Spleen (tissue), 11 donors: ENCODE measurements at regions not wholly inside any gene's neighbourhood (a gene's known extent, or its start where the extent isn't known, plus 50 kb on each side); places are given as distances from the start of the nearest gene placed in this dataset.

Experiments
- DNase-seq: peaks from one replicate; pipeline ENCODE4 v3.0.0-alpha.2; 2020
- H3K27ac ChIP-seq, 8 donors: fragments of 200-600 bp; sonication (generic) in 7 of 8; 1 replicate in 4 of 8; 2 replicates in 4 of 8; pipeline versions ENCODE4 v1.5.0 to v1.8.0; 2016 to 2021; ENCODE audit warnings: inconsistent platforms in 4 of 8, mild to moderate bottlenecking in 4 of 8, moderate library complexity in 1 of 8
- H3K27me3 ChIP-seq, 7 donors: fragments of 200-600 bp; sonication (generic) in 6 of 7; replicated peaks in 1 of 7; 1 replicate in 4 of 7; 2 replicates in 3 of 7; pipeline versions ENCODE4 v1.5.0 to v1.8.0; 2016 to 2021; ENCODE audit warnings: inconsistent platforms in 3 of 7, mild to moderate bottlenecking in 1 of 7
- H3K36me3 ChIP-seq, 6 donors: fragments of 200-600 bp; sonication (generic) in 5 of 6; 1 replicate in 4 of 6; 2 replicates in 2 of 6; pipeline versions ENCODE4 v1.5.0 to v1.8.0; 2016 to 2021; ENCODE audit warnings: inconsistent platforms in 2 of 6
- H3K4me1 ChIP-seq, 6 donors: fragments of 200-600 bp; sonication (generic) in 5 of 6; 1 replicate in 3 of 6; 2 replicates in 3 of 6; pipeline versions ENCODE4 v1.5.0 to v1.8.0; 2016 to 2021; ENCODE audit warnings: inconsistent platforms in 3 of 6
- H3K4me3 ChIP-seq, 8 donors: fragments of 200-600 bp; sonication (generic) in 7 of 8; 1 replicate in 4 of 8; 2 replicates in 4 of 8; pipeline versions ENCODE4 v1.5.0 to v1.8.0; 2016 to 2021; ENCODE audit warnings: inconsistent platforms in 4 of 8, mild to moderate bottlenecking in 4 of 8, moderate library complexity in 2 of 8
- H3K9me3 ChIP-seq, 8 donors: fragments of 200-600 bp; sonication (generic) in 7 of 8; 1 replicate in 4 of 8; 2 replicates in 4 of 8; pipeline versions ENCODE4 v1.5.0 to v1.8.0; 2016 to 2021; ENCODE audit warnings: inconsistent platforms in 4 of 8
- CTCF ChIP-seq, 11 experiments: fragments of 200-600 bp in 7 of 11; fragments of 450-650 bp in 4 of 11; sonication (generic) in 4 of 11; IDR thresholded peaks in 8 of 11; conservative IDR thresholded peaks in 3 of 11; 1 replicate in 7 of 11; 2 replicates in 4 of 11; pipeline versions ENCODE4 v1.4.0 to v1.8.0; 2016 to 2021; ENCODE audit warnings: antibody characterized with exemption in 11 of 11, inconsistent platforms in 4 of 11, mild to moderate bottlenecking in 1 of 11
- POLR2A ChIP-seq, 3 donors: fragments of 450-650 bp; IDR thresholded peaks; one replicate each; pipeline ENCODE4 v1.5.1; 2017; ENCODE audit warnings: antibody characterized with exemption in 3 of 3, mild to moderate bottlenecking in 1 of 3
- POLR2AphosphoS5 ChIP-seq, 3 donors: sonication (generic); formaldehyde crosslinking; IDR thresholded peaks; one replicate each; pipeline ENCODE4 v1.5.1; 2017; ENCODE audit warnings: antibody characterized with exemption in 3 of 3
- WGBS, 5 donors: extraction: QIAGEN DNeasy Blood & Tissue Kit in 3 of 5; methylation state at CpG; one replicate each; pipeline versions ENCODE4 v1.1.5 to v1.1.7; 2013 to 2018; 5-methylcytosine and 5-hydroxymethylcytosine counted together
- intact Hi-C: fragments of 100-400 bp; cut with DNase I; formaldehyde crosslinking; loops from one replicate; pipeline ENCODE4 v1.15.0; 2023; ENCODE audit warnings: low total_unique reads
- donor health status: healthy with polysubstance abuse.
- donor health status: DM: no; HTN: no; CAD: no; lungs with moderate emphysema.
- donor health status: DM: no; HTN: no; CAD: no.
- donor health status: Bipolar disorder and iron deficiency.
- donor health status: healthy.
- donor health status: DM: no; HTN: no; CAD: no.
- donor health status: DM: yes; HTN: yes; CAD: no.

- Histone ChIP-seq H3K4me1 (no peaks in the 10 kb centered on the region), H3K27ac (no peak overlapping the region), H3K36me3 (no peaks in the 10 kb centered on the region), H3K27me3 (peaks cover 0 to 4% (median 0%) of the 10 kb centered on the region in 7 donors), H3K9me3 (no peaks in the 10 kb centered on the region), H3K4me3 (no peak overlapping the region)
- TF ChIP-seq CTCF (IDR thresholded peaks at IDR 0.05 in 8 of 11, conservative IDR thresholded peaks at IDR 0.05 in 3 of 11), result no peak
- TF ChIP-seq POLR2AphosphoS5 (IDR thresholded peaks at IDR 0.05), result no peak
- no peak for TF ChIP-seq POLR2A (IDR thresholded peaks at IDR 0.05)
- 48 to 67% (median 56%) methylated on average over 1 of the region's 1 CpG for WGBS, 5 donors
- DNase-seq, result no peak
- intact Hi-C loops, result no loop called here
Measured at GRCh38 chr5:108515517-108516105, 133.7 kb upstream of the FBXL17 start.

- intact Hi-C loops, result no loop called here
- 84 to 96% (median 89%) methylated on average over 3 of the region's 3 CpGs for WGBS, 5 donors
Measured at GRCh38 chr5:108508979-108509378, 127.1 kb upstream of the FBXL17 start.

GRCh38 chr5:108507631-108508030 lies 125.7 kb upstream of the FBXL17 start:
- H3K27ac ChIP-seq, result no peak overlapping the region
- H3K9me3 ChIP-seq, result no peaks in the 10 kb centered on the region
- H3K36me3 ChIP-seq, result no peaks in the 10 kb centered on the region
- intact Hi-C loops, result no loop called here
- no peak for TF ChIP-seq POLR2A (IDR thresholded peaks at IDR 0.05)
- no peak for TF ChIP-seq POLR2AphosphoS5 (IDR thresholded peaks at IDR 0.05)
- no peak for TF ChIP-seq CTCF (IDR thresholded peaks at IDR 0.05 in 8 of 11, conservative IDR thresholded peaks at IDR 0.05 in 3 of 11)
- H3K4me1 ChIP-seq, result no peaks in the 10 kb centered on the region
- H3K27me3 ChIP-seq, result no peaks in the 10 kb centered on the region
- no peak for DNase-seq
- 78 to 93% (median 91%) methylated on average over 2 of the region's 2 CpGs for WGBS, 5 donors
- no peak overlapping the region for H3K4me3 ChIP-seq

More at GRCh38 chr5:108508979-108509378, 127.1 kb upstream of the FBXL17 start:
- Histone ChIP-seq H3K4me3 (no peak overlapping the region), H3K9me3 (no peaks in the 10 kb centered on the region), H3K27me3 (no peaks in the 10 kb centered on the region), H3K4me1 (no peaks in the 10 kb centered on the region), H3K27ac (no peak overlapping the region), H3K36me3 (no peaks in the 10 kb centered on the region)
- no peak for TF ChIP-seq CTCF (IDR thresholded peaks at IDR 0.05 in 8 of 11, conservative IDR thresholded peaks at IDR 0.05 in 3 of 11)
- TF ChIP-seq POLR2A (IDR thresholded peaks at IDR 0.05), result no peak
- TF ChIP-seq POLR2AphosphoS5 (IDR thresholded peaks at IDR 0.05), result no peak
- no peak for DNase-seq

- Histone ChIP-seq H3K4me1 (no peaks in the 10 kb centered on the region), H3K36me3 (no peaks in the 10 kb centered on the region), H3K9me3 (peaks cover 0 to 13% (median 6%) of the 10 kb centered on the region in 8 donors), H3K4me3 (no peak overlapping the region), H3K27me3 (no peaks in the 10 kb centered on the region), H3K27ac (no peak overlapping the region)
- intact Hi-C loops, result no loop called here
- TF ChIP-seq POLR2AphosphoS5 (IDR thresholded peaks at IDR 0.05) (no peak), CTCF (IDR thresholded peaks at IDR 0.05 in 8 of 11, conservative IDR thresholded peaks at IDR 0.05 in 3 of 11) (no peak), POLR2A (IDR thresholded peaks at IDR 0.05) (no peak)
- no peak for DNase-seq
- 55 to 68% (median 66%) methylated on average over 2 of the region's 2 CpGs for WGBS, 5 donors
Measured at GRCh38 chr5:108505608-108506007, 123.7 kb upstream of the FBXL17 start.
